Esophagus squamous epithelium (tissue), 4 donors: ENCODE measurements at regions not wholly inside any gene's neighbourhood (a gene's known extent, or its start where the extent isn't known, plus 50 kb on each side); places are given as distances from the start of the nearest gene placed in this dataset.

ENCODE experiments used
- POLR2A ChIP-seq, 4 donors: fragments of 450-650 bp; IDR thresholded peaks; one replicate each; pipeline ENCODE4 v1.6.1; 2017; ENCODE audit warnings: antibody characterized with exemption in 4 of 4, mild to moderate bottlenecking in 4 of 4, moderate library complexity in 3 of 4
- TF ChIP-seq, protein P1 (sequence below), 6 experiments: fragments of 450-650 bp in 4 of 6; fragments of 200-600 bp in 2 of 6; sonication (generic) in 2 of 6; IDR thresholded peaks; one replicate each; pipeline ENCODE4 v1.5.1; 2016 to 2019; ENCODE audit warnings: antibody characterized with exemption in 6 of 6, mild to moderate bottlenecking in 4 of 6, moderate library complexity in 4 of 6

DNA sequence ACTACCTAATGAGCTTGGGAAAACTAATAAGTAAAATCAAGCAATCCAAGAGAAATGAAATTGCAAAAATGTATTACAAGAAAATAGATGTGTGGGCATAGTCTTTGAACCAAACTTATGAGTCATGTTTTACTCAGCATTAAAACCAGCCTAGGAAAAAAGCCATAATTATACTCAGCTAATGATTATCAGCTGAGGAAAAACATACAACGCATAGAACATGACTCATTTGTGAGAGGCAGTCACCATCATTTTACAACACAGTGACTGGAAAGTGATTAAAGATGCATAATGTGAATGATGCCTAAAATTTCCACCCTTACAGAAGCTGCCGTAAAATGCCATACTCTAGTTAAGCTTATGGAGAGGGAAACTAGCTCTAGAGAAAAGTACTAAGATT lies 238.0 kb upstream of the EOMES start:
- TF ChIP-seq POLR2A (IDR thresholded peaks at IDR 0.05), result no peak
- TF ChIP-seq, protein P1, sequence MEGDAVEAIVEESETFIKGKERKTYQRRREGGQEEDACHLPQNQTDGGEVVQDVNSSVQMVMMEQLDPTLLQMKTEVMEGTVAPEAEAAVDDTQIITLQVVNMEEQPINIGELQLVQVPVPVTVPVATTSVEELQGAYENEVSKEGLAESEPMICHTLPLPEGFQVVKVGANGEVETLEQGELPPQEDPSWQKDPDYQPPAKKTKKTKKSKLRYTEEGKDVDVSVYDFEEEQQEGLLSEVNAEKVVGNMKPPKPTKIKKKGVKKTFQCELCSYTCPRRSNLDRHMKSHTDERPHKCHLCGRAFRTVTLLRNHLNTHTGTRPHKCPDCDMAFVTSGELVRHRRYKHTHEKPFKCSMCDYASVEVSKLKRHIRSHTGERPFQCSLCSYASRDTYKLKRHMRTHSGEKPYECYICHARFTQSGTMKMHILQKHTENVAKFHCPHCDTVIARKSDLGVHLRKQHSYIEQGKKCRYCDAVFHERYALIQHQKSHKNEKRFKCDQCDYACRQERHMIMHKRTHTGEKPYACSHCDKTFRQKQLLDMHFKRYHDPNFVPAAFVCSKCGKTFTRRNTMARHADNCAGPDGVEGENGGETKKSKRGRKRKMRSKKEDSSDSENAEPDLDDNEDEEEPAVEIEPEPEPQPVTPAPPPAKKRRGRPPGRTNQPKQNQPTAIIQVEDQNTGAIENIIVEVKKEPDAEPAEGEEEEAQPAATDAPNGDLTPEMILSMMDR (IDR thresholded peaks at IDR 0.05), result no peak
